ENCODE measurements at regions not wholly inside any gene's neighbourhood (a gene's known extent, or its start where the extent isn't known, plus 50 kb on each side); places are given as distances from the start of the nearest gene placed in this dataset.

DNA sequence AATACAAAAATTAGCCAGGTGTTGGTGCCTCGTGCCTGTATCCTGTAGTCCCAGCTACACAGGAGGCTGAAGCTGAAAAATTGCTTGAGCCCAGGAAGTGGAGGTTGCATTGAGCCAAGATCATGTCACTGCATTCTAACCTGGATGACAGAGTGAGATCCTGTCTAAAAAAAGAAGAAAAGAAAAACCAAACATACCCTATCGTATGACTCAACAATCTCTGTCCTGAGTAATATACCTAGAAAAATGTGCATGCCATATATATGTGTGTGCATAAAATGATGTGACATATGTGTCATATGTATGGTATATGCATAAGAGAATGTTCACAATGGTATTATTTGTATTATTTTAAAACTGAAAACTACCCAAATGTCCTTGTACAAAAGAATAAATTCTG is 261.5 kb upstream of the CLEC14A start:
- Histone ChIP-seq H2AFZ (no peak overlapping the region), H3K27ac (no peak overlapping the region), H3K36me3 (replicated peaks; ENCODE audit: insufficient read depth, low read depth) (no peaks in the 10 kb centered on the region), H3K79me2 (no peaks in the 10 kb centered on the region), H3K4me1 (ENCODE audit: insufficient read depth) (no peaks in the 10 kb centered on the region), H3K4me3 (no peak overlapping the region), H3K9me3 (ENCODE audit: low read depth) (no peaks in the 10 kb centered on the region), H4K20me1 (ENCODE audit: insufficient read depth, poor library complexity, severe bottlenecking) (no peaks in the 10 kb centered on the region), H3K27me3 (no peaks in the 10 kb centered on the region), H3K4me2 (no peak overlapping the region), H3K9me2 (replicated peaks; ENCODE audit: insufficient read depth) (no peaks in the 10 kb centered on the region)
- 89% methylated on average over 2 of the region's 2 CpGs for WGBS (ENCODE audit: low lambda C conversion rate, missing lambda C conversion rate)
- no peak for DNase-seq (ENCODE audit: low spot score)
- TF ChIP-seq CTCF (IDR thresholded peaks at IDR 0.05; ENCODE audit: poor library complexity) (no peak), EZH2 (IDR thresholded peaks at IDR 0.05; ENCODE audit: borderline replicate concordance) (no peak), EZH2phosphoT487 (IDR thresholded peaks at IDR 0.05; ENCODE audit: low read depth, severe bottlenecking, unreplicated experiment) (no peak)

DNA sequence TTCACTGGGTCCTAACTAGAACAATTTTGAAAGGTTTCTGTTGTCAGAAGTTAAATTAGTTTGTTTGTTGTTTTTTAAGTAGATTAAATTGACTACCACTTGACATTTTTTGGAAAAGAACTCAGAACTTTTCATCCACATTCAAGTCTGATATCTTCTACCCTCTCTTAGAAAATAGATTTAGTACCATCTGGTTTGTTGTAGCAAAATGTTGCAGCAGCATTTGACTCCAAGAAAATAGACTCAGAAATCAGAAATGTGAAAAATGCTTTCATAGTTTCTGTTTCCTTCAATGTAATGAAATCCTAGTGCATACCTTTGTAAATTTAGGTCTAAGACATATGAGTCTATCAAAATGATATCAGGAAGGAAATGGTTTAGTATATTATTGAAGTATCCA is 256.3 kb upstream of the CLEC14A start:
- Histone ChIP-seq H3K9me2 (replicated peaks; ENCODE audit: insufficient read depth) (no peaks in the 10 kb centered on the region), H3K4me2 (no peak overlapping the region), H4K20me1 (ENCODE audit: insufficient read depth, poor library complexity, severe bottlenecking) (no peaks in the 10 kb centered on the region), H3K27ac (no peak overlapping the region), H3K36me3 (replicated peaks; ENCODE audit: insufficient read depth, low read depth) (no peaks in the 10 kb centered on the region), H2AFZ (no peak overlapping the region), H3K4me1 (ENCODE audit: insufficient read depth) (no peaks in the 10 kb centered on the region), H3K27me3 (no peaks in the 10 kb centered on the region), H3K4me3 (no peak overlapping the region), H3K9me3 (ENCODE audit: low read depth) (no peaks in the 10 kb centered on the region), H3K79me2 (no peaks in the 10 kb centered on the region)
- TF ChIP-seq CTCF (IDR thresholded peaks at IDR 0.05; ENCODE audit: poor library complexity) = no peak
- no peak for TF ChIP-seq EZH2phosphoT487 (IDR thresholded peaks at IDR 0.05; ENCODE audit: low read depth, severe bottlenecking, unreplicated experiment)
- TF ChIP-seq EZH2 (IDR thresholded peaks at IDR 0.05; ENCODE audit: borderline replicate concordance) = no peak
- DNase-seq (ENCODE audit: low spot score) = no peak

DNA sequence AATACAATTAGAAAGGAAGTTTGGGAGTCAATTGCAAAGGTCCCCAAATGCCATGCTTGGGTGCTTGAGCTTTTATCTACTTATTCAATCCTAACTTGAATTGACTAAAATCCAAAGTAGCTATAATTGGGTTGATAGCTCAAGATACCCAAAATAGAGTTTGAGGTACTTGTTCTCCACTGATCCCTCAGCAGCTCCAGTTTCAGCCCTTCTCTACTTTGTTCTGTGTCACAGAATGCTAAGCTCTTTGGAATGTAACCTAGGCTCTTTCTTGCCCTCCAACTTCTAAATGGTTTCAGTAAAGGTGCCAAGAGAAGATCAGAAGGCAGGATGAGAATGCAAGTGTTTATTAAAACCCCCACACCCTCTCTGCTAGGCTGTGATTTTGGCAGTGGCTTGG is 251.4 kb upstream of the CLEC14A start:
- no peaks in the 10 kb centered on the region for H3K36me3 ChIP-seq (replicated peaks; ENCODE audit: insufficient read depth, low read depth)
- no peaks in the 10 kb centered on the region for H3K79me2 ChIP-seq
- H2AFZ ChIP-seq = no peak overlapping the region
- H3K4me1 ChIP-seq (ENCODE audit: insufficient read depth) = no peaks in the 10 kb centered on the region
- no peaks in the 10 kb centered on the region for H3K9me2 ChIP-seq (replicated peaks; ENCODE audit: insufficient read depth)
- no peak for TF ChIP-seq EZH2phosphoT487 (IDR thresholded peaks at IDR 0.05; ENCODE audit: low read depth, severe bottlenecking, unreplicated experiment)
- no peak for TF ChIP-seq CTCF (IDR thresholded peaks at IDR 0.05; ENCODE audit: poor library complexity)
- TF ChIP-seq EZH2 (IDR thresholded peaks at IDR 0.05; ENCODE audit: borderline replicate concordance) = no peak
- H3K4me3 ChIP-seq = no peak overlapping the region
- no peak for DNase-seq (ENCODE audit: low spot score)
- H3K4me2 ChIP-seq = no peak overlapping the region
- H3K27ac ChIP-seq = no peak overlapping the region
- H3K9me3 ChIP-seq (ENCODE audit: low read depth) = no peaks in the 10 kb centered on the region
- no peaks in the 10 kb centered on the region for H3K27me3 ChIP-seq
- no peaks in the 10 kb centered on the region for H4K20me1 ChIP-seq (ENCODE audit: insufficient read depth, poor library complexity, severe bottlenecking)

GRCh38 chr14:38505973-38506249 is 250.0 kb upstream of the CLEC14A start:
- WGBS (ENCODE audit: low lambda C conversion rate, missing lambda C conversion rate) = 31% methylated on average over 1 of the region's 1 CpG
- H3K36me3 ChIP-seq (replicated peaks; ENCODE audit: insufficient read depth, low read depth) = no peaks in the 10 kb centered on the region
- H3K4me1 ChIP-seq (ENCODE audit: insufficient read depth) = no peaks in the 10 kb centered on the region
- no peak overlapping the region for H3K27ac ChIP-seq
- no peaks in the 10 kb centered on the region for H3K9me2 ChIP-seq (replicated peaks; ENCODE audit: insufficient read depth)
- H4K20me1 ChIP-seq (ENCODE audit: insufficient read depth, poor library complexity, severe bottlenecking) = no peaks in the 10 kb centered on the region
- H3K79me2 ChIP-seq = no peaks in the 10 kb centered on the region
- no peak overlapping the region for H3K4me3 ChIP-seq
- no peak for DNase-seq (ENCODE audit: low spot score)
- no peaks in the 10 kb centered on the region for H3K27me3 ChIP-seq
- H3K4me2 ChIP-seq = no peak overlapping the region
- no peak for TF ChIP-seq EZH2 (IDR thresholded peaks at IDR 0.05; ENCODE audit: borderline replicate concordance)
- TF ChIP-seq CTCF (IDR thresholded peaks at IDR 0.05; ENCODE audit: poor library complexity) = no peak
- TF ChIP-seq EZH2phosphoT487 (IDR thresholded peaks at IDR 0.05; ENCODE audit: low read depth, severe bottlenecking, unreplicated experiment) = no peak
- H3K9me3 ChIP-seq (ENCODE audit: low read depth) = no peaks in the 10 kb centered on the region
- no peak overlapping the region for H2AFZ ChIP-seq
